NCI-H187 (cell line): ENCODE measurements at regions not wholly inside any gene's neighbourhood (a gene's known extent, or its start where the extent isn't known, plus 50 kb on each side); places are given as distances from the start of the nearest gene placed in this dataset.
"Not testable (repeated sequence)": the region's sequence is repeated elsewhere in the genome, so short reads cannot be mapped to it uniquely, and the experiment has no call there.

ENCODE experiments used
- DNase-seq, 2 experiments: peaks; one replicate each; lab custom pipeline; 2025; lab: John Stamatoyannopoulos, UW

- DNase-seq: no peak
Observed at GRCh38 chr5:21051945-21052344, 1063.9 kb upstream of the CDH18 start.

DNA sequence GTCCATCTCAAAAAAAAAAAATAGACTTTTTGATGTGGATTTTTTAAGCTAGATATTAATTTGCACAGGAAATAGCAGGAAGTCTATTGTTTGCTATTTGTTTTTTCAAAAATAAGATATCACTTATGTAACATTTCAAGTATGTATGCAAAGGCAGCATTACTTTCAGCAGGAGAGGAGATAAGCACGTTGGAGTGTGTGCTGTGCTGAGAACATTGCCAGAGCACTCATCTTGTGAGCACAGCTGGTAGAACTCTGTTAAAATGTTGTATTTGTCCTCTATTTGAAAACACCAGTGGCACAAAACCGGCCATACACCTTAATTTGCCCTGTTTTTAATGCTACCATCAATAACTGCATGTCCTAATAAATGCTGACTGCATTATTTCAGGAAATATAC is 1061.9 kb upstream of the CDH18 start:
- DNase-seq: no peak

DNA sequence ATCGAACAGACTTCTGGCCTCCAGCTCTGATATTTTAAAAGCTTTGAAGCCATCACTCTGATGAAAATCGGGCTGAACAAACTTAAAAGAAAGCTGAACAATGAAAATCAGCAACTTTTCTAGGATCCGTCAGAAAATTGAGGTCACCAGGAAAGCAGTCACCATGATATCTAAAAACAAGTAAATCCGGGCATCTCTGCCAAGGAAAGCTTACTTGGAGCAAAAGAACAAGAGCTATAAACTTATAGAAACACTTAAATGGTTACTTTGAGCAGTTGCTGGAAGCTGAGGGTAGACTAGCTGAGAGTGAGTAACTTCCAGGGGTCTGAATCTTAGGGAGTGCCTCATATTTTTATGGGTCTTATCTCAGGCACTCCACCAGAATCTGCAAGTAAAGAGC is 1043.0 kb upstream of the CDH18 start:
- no peak for DNase-seq

DNA sequence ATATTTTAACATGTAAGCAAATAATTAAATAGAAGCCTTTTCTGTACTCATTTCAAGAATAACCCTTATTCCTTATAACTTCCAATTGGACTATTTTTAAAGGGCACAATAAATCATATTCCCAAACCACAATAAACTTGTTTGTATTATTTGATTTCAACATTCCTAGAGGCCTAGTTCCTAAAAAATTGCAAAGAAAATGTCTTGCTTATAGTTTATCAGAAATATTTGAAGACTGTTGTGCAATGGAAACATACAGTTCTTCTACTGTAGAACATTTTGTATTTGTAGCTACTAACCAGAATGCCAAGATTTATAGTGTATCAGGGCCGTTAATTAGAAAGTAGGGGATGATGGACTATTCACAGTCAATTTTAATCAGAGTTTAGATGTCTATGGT is 1037.0 kb upstream of the CDH18 start:
- no peak for DNase-seq

- DNase-seq: no peak
Observed at GRCh38 chr5:21013237-21013636, 1025.2 kb upstream of the CDH18 start.

DNA sequence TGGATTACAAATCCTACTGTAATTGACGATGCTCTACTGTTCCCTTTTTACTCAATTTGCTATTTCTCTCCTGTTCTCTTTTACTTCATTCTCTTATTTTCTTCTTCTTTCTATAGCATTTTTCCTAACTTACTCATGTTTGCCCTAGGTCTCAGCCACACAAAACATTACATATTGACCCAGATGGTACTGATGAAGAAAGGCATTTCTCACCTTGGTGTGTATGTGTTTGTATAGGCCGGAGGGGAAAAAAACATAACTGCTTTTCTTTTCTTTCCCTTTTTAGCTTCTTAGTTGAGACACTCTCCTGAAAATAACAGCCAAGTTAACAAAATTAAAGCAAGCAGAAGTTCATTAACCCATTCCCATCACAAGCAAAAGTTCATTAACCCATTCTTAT is 1019.8 kb upstream of the CDH18 start:
- no peak for DNase-seq

DNA sequence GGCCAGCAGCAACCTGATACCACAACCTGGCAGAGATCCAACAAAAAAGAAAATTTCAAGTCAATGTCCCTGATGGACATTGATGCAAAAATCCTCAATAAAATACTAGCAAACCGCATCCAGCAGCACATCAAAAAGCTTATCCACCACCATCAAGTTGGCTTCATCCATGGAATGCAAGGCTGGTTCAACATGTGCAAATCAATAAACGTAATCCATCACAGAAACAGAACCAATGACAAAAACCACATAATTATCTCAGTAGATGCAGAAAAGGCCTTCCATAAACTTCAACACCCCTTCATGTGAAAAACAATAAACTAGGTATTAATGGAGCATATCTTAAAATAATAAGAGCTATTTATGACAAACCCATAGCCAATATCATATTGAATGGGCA is 1000.9 kb upstream of the CDH18 start:
- not testable (repeated sequence) for DNase-seq

- no peak for DNase-seq
Observed at GRCh38 chr5:20985754-20986153, 997.8 kb upstream of the CDH18 start.

GRCh38 chr5:20974426-20974825 is 986.4 kb upstream of the CDH18 start:
- DNase-seq: no peak

GRCh38 chr5:20972419-20972925 is 984.5 kb upstream of the CDH18 start:
- DNase-seq: no peak

DNA sequence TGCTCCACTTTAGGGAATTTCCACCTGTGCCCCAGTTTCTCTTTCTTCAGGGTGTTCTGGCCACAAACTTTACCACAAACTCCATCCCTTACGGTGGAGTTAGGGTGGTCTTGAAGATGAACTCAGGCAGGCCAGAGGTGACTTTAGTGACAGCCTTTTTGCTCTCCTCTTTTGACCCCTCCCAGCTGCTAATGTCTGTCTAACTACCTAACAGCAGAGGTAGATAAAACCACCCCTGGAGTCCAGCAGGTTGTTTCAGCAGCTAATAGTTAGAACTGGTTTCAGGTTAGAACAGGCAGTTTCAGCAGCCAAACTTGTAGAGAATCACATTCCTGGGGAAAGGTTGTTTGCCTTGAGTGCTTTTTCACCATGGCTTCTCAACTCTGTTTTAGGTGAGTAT is 971.3 kb upstream of the CDH18 start:
- DNase-seq: no peak

GRCh38 chr5:20958641-20959040 is 970.6 kb upstream of the CDH18 start:
- DNase-seq: no peak

DNA sequence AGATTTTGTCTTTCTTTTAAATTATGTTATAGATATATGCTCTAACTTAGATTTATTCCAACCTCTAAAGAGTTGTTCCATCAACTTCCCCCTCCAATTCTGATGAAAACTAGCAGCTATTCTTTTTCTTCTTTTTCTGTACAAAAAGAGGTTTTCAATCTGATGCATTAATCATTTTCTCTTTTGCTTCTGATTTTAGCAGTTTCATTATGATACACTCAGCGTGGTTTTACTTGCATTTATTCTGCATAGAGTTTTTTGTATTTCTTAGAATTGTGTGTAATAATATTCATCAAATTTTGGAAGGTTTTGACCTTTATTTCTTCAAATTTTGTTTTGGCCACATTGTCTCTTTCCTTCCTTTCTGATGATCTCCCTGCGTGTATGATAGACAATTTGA is 968.1 kb upstream of the CDH18 start:
- no peak for DNase-seq

- DNase-seq: no peak
Observed at GRCh38 chr5:20949636-20950035, 961.6 kb upstream of the CDH18 start.

DNA sequence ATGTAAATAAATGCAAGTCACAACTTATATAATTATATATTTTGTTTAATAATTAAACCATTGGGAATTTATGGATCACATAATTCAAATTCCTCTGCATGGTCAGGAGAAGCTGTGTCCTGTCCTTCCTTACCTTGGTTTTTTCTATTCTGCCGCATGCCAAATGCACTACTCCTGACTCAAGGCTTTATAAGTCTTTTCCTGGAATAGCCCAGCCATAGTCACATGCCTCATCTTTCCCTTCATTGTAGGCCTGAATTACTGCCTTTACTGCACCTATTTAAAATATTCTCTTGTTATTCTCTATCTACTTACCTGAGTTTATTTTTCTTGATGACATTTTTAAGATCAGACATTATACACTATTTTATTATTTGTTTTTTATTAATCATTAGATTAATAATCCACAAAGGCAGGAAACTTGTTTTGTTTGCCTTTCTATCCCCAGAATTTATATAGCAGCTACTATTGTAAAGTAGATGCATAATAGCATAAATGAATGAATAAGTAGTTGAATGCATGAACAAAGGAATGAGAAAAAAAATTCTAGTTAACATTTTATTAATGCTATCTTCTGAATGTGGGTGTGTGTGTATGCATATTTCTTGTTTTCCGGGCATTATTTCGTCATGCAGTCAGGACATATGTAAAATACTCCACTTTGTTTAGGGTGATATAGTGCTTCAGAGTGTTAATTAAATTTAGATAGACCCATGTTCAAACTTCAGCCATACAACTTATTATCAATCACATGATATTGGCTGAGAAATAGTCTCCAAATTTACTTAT is 955.4 kb upstream of the CDH18 start:
- DNase-seq: not testable (repeated sequence)

GRCh38 chr5:20942603-20943002 is 954.6 kb upstream of the CDH18 start:
- not testable (repeated sequence) for DNase-seq

DNA sequence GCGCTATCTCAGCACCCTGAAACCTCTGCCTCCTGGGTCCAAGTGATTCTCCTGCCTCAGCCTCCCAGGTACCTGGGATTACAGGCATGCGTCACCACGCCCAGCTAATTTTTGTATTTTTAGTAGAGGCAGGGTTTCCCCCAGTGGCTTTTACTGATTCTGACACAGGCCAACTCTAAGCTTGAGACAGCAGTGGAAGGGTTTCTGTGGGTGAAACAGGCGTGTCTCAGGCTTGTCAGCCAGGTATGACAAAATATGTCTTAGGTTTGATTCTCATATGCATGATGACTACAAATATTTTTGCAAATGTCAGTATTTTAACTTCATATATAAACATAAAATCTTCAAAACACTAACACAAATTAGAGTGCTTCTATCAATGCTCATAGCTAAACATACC is 952.8 kb upstream of the CDH18 start:
- not testable (repeated sequence) for DNase-seq

DNA sequence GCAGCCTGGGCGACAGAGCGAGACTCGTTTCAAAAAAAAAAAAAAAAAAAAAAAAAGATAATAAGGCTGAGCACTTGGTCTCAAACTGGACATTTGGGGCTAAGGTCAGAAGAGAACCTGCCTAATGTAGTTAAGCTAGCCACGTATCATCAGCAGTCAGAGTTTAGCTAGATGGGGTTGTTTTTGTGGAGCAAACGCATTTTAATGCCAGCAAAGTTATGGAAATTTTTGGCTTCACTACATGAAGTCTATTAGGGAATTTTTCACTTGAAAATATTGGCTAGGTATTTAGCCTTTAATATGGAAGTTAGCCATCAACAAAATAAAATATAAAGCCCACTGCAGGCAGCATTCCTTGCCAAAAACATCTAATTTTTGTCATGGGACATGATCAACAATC is 902.9 kb upstream of the CDH18 start:
- not testable (repeated sequence) for DNase-seq

- DNase-seq: not testable (repeated sequence)
Observed at GRCh38 chr5:20875726-20876125, 887.7 kb upstream of the CDH18 start.

GRCh38 chr5:20865892-20866291 is 877.9 kb upstream of the CDH18 start:
- not testable (repeated sequence) for DNase-seq

DNA sequence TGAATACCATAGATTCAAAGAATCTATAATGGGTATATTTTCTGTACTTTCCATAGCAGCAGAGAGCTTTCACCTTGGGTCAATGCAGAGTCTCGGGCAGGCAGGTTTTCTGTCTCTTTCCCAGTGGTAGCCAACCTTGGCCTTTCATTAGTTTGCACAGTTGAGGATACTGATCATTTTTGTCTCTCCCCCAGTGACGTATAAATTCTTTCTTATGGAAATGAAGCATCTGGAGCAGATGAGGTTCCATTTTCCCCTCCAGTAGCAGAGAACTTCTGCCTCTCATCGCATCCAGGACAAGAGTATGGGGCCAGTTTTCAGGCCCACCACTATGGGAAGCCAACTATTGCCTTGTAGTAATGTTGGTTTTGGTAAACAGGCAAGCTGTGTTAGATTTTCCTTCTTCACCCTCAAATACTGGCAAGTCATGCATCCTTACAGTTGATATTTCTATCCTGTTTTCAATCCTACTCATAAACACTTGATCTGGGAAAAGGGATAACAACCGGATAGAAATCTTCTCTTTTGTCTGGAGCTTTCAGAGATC is 845.2 kb upstream of the CDH18 start:
- DNase-seq: no peak

GRCh38 chr5:20832204-20833080 is 844.4 kb upstream of the CDH18 start:
- no peak for DNase-seq

GRCh38 chr5:20825951-20826350 is 838.0 kb upstream of the CDH18 start:
- not testable (repeated sequence) for DNase-seq
